ENCODE measurements at regions not wholly inside any gene's neighbourhood (a gene's known extent, or its start where the extent isn't known, plus 50 kb on each side); places are given as distances from the start of the nearest gene placed in this dataset.

- TF ChIP-seq CHD4 (IDR thresholded peaks at IDR 0.05; ENCODE audit: insufficient read depth, insufficient replicate concordance, low read depth, low read length, poor library complexity, severe bottlenecking): no peak
- TF ChIP-seq ZNF431 (CRISPR knock-in tag; IDR thresholded peaks at IDR 0.05): no peak
- no peak for TF ChIP-seq RFX5 (IDR thresholded peaks at IDR 0.05; ENCODE audit: low read depth, low read length)
- TF ChIP-seq ZNF785 (CRISPR knock-in tag; IDR thresholded peaks at IDR 0.05): no peak
- no peak for TF ChIP-seq IRF9 (tag; IDR thresholded peaks at IDR 0.05)
- no peak for TF ChIP-seq DIDO1 (tag; IDR thresholded peaks at IDR 0.05; ENCODE audit: low read depth)
- TF ChIP-seq CTCF (IDR thresholded peaks at IDR 0.05 in 2 of 3, conservative IDR thresholded peaks at IDR 0.05 in 1 of 3; ENCODE audit: insufficient read depth in 2 of 3, low read depth in 1 of 3, low read length in 3 of 3): no peak
- no peak for TF ChIP-seq EZH2 (IDR thresholded peaks at IDR 0.05; ENCODE audit: borderline replicate concordance, low read depth, low read length)
- TF ChIP-seq OTX1 (CRISPR knock-in tag; IDR thresholded peaks at IDR 0.05): no peak
- TF ChIP-seq MYNN (IDR thresholded peaks at IDR 0.05): no peak
- no peak for TF ChIP-seq MYNN (CRISPR knock-in tag; IDR thresholded peaks at IDR 0.05)
- TF ChIP-seq SREBF1 (IDR thresholded peaks at IDR 0.05; ENCODE audit: borderline replicate concordance, low read depth, low read length): no peak
- no peak for TF ChIP-seq HNRNPUL1 (IDR thresholded peaks at IDR 0.05; ENCODE audit: low read length)
These were observed 97.8 kb upstream of the ROBO2 start for GRCh38 chr3:76942101-76942500.

Measured in K562 (cell line).